ENCODE measurements at regions not wholly inside any gene's neighbourhood (a gene's known extent, or its start where the extent isn't known, plus 50 kb on each side); places are given as distances from the start of the nearest gene placed in this dataset.
"Not testable (repeated sequence)": the region's sequence is repeated elsewhere in the genome, so short reads cannot be mapped to it uniquely, and the experiment has no call there.

DNA sequence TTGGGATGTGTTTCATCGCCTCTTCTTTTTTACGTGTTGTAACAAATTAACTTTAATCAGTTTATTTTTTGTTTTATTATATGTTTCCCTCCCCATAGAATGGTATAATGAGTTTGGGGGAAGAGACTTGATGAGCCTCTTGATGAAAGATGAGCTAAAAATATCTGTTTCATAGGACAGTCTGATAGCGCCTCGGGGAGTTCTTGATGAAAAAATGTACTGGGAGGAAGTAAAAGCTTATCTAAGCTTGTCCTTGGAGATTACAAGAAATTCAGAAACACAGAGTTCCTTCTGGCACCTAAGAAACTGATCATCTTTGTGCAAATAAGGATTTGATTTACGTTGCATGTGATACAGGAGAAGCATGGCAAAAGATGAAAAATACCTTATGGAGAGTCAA, 350.2 kb upstream of the CDH8 start:
- DNase-seq (ENCODE audit: low spot score) = no peak

DNA sequence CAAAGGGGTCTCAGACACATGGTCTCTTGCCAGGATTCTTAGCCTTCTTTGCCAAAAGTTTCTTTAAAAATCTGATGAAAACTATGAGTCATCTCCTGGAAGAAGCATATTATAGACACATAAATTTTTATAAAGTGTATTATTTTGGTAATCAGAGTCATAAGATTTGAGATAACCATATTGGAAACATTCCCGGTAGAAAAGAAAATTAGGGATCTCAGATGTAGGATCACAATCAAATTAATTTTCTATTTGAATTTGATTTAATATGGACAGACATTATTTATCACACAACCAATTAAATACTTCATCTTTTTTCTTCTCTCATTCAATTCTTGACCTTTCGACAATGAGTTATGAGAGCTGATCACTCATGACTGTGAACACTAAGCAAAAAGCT, 347.7 kb upstream of the CDH8 start:
- DNase-seq (ENCODE audit: low spot score) = no peak

DNA sequence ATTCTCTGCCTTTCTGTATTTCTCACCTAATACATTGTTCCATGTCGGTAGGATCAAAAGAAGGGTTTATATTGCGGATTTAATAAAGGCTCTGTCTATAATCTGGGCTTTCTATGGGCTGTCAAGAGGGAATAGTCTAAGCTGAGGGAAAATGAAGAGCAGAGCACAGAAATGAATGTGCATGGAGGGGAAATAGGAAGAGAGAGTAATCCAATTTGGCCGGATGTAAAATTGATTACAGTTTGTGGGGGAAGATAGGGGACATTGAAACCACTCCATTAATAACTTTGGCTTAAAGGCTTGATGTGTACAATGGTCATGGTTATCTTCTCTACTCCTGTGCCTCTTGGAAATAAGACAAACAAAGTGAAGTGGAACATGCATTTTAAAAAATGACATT, 334.2 kb upstream of the CDH8 start:
- no peak for DNase-seq (ENCODE audit: low spot score)

DNA sequence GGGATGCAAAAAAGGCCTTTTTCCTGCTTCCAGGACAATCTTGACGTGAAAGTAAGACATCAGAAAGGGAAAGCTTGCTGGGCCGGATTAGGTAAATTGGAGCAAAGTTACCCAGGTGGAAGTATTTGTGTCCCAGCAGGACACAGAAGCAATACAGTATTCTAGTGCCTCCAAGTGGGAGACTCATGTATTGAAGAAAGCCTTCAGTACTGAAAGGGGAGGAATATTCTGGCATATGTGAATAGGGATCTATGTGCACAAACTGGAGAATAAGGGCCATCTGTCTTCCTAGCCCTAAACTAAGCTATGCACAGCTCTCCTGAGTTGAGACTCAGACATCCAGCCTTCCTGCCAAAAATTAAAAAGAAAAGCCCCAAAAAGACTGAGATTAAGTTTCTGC, 327.3 kb upstream of the CDH8 start:
- no peak for DNase-seq (ENCODE audit: low spot score)

DNA sequence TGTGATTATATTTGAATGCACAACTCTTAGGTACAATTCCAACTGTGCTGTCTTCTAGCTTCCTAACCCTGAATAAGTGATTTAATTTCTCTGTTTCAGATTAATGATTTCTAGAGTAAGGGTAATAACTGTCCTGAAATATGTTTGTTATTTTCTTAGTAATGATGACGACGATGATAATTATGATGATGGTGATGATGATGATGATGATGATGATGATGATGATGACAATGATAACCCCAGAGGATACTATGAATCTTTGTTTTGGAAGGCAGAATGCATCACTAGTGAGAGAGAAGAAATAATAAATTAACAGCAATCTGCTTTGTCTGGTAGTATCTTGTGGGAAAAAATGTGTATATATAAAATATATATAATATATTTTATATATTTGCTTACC, 317.1 kb upstream of the CDH8 start:
- no peak for DNase-seq (ENCODE audit: low spot score)

DNA sequence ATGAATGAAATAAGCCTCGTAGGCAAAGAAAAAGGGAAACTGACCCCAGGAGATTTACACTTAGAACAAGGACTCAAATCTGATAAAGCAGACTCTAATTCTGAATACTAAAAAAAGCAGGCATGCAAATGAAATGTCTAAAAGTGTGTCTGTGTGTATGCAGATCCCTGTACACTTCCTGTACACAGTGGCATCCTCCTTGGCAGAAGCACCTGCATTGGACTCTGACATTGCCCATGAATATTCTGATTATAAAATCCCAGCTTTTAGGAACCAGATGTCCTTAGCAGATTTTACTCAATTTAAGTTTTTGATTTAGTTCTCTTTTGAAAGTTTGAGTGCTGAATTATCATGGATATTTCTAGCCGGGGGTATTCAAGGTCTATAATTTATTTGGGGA, 306.0 kb upstream of the CDH8 start:
- no peak for DNase-seq (ENCODE audit: low spot score)

DNA sequence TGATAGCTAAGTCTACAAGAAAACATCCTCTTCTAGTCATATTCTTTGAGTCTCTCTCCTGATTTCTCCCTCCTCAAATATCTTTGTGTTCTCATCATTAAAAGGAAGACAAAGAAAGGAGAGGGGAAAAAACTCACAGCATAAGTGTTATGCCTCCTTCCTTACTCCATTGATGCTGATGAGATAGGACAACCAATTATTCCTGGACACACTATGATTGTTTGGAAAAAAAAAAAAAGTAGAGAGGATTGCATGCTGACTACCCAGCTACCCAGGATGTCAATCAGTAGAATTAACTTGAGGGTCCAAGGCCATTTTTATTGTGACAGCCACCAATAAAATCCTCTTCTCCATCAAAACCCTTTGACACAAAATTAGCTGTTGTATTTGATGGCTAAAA, 299.1 kb upstream of the CDH8 start:
- no peak for DNase-seq (ENCODE audit: low spot score)

DNA sequence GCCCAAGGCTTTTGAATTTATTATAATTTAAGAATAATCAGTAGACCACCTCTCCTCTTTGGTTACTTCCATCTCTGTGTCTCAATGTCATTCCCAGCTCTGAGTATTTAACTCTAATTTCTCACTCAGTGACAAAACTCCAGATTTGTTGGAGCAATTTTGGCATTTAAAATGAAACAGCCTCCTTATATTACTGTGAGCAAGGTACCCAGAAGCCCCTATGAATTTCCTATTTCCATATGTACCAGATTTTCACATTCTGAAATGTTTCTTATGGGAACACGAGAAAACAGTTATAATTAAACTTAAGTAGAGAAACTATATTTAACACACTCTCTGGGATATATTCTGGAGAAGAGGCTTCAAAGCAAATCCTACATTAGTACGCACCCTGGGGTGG, 285.4 kb upstream of the CDH8 start:
- no peak for DNase-seq (ENCODE audit: low spot score)

DNA sequence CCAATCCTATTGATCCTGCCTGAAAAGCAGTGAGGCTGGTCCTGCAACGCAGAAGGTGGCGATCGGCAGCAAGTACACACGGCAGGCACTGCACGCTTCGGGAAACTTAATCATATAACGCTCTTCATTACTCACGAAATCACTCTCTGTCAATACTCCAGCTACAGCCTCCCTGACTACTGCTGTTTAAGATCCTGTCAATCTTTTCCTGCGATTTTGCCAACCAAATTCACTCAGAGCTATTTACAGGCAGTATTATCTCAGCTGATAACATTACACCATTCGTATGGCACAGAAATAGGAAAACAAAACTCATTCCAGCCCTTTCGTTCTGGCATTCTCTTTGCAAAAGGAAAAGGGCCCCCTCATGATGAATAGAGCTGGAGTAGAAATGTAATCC, 262.4 kb upstream of the CDH8 start:
- no peak for DNase-seq (ENCODE audit: low spot score)

DNA sequence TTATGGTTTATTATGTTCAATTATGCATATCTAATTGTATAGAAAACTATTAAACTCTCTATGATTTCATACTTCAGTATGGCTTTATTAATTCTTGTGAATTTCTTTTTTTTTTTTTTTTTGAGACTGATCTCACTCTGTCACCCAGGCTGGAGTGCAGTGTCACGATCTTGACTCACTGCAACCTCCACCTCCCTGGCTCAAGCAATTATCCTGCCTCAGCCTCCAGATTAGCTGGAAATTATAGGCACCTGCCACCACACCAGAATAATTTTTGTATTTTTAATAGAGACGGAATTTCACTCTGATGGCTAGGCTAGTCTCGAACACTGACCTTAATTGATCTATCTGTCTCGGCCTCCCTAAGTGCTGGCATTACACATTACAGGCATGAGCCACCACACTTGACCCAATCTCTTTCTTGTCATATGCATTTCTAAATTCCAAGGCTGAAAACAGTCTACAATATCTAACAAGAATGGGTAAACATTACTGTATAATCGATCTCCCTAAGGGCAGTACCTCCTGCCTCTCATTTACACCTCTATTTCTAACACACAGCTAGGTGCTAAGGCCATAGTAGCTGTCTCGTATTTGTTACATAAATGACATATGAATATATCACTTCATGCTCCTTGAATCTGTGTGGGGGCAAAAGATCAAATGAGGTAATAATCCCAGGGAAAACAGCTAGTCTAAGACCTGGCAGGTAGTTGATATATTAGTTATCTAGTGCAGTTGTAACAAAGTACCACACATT, 258.2 kb upstream of the CDH8 start:
- DNase-seq (ENCODE audit: low spot score) = no peak

DNA sequence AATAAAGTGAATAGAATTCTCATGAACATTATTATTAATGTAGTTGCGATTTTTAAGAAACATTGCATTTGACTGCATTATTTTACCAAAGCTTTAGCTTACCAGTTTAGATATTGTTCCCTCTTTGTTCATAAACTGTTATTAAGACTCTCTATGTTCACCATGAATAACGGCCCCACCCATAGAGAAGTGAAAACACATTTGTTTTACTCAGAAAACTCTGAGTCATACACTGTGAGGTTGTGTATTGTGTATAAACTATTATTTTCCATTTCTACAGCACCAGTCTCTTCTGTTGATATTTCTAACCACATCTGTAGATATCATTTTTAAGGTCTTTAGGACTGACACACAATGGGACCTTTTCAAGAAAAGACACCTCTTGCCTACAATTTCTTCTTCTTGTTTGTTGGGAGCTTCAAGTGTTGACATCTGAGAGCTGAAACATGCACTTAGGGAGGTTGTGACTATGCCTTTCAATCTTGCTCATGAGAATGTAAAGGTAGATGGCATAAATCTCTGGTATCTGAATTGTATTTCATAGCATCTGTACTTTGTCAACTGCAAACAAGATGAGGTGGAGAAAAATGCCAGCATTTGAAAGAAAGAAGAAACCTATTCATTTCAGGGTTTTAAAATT, 252.9 kb upstream of the CDH8 start:
- no peak for DNase-seq (ENCODE audit: low spot score)

DNA sequence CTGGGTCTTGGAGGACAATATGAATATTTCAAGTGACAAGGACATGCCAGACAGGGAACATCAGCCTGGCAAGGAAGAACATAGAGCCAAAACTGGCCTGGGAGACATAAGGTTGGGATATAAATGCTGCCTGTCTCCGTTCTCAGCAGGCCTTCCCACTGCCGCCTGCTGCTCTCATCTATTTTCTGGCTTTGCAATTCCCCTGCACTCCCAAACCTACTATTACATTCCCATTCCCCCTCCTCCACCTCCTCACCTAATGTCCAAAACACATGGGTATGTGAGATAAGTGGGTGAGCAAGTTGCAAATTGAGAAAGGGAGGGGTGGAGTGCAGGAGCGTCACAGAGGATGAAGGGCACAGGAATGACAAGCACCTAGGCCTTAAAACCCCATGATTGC, 244.3 kb upstream of the CDH8 start:
- DNase-seq (ENCODE audit: low spot score) = no peak

DNA sequence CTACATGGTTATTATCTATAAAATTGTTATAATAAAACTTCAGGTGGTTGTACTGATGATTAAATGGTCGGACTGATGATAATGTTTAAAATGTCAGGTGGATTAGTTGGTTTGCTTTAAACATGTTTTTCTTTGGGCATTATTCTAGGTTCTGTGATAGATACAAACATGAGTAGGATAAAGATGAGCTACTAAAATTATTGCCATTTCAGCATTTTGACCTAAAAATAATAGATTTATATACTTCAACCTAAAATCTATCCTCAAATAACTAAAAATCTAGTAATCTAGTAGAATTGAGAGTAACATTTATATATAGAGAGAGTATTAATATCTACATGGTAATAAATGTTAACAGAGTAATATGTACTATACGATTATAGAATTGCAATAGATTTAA, 241.7 kb upstream of the CDH8 start:
- no peak for DNase-seq (ENCODE audit: low spot score)

DNA sequence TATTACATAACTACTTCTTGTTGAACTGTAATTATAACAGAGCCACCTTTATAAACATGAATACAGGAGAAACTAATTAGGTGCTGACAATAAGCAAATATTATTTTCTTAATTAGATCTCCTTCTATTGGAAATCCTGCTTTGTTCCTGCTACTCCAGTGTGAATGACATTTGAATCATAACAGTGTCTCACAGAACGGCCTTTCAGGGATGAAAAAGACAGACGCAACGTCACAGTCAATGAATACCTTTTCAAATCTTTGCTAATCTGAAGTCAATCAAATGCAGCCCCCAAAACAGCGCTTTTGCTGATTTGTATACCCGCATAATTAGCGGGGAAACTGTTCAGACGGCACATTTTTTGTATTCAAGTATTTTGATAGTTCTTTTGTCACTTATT, 240.4 kb upstream of the CDH8 start:
- no peak for DNase-seq (ENCODE audit: low spot score)

DNA sequence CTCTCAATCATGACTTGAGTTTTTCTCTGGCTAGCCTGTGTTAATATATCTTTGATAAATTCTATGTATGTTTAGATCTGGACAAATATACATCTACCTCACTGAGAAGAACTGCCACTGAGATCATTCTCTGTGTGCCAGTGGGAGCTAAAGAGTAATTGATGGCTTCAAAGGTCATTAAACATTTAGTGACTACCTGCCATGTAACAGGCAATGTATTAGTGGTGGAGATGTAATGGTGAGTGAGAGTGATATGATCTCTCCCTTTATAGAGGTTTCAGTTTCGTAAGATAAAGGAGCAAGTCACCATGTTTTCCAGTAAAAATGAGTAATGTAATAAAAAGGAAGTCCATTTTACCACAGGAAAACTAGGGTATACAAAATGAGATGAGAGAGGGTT, 235.8 kb upstream of the CDH8 start:
- DNase-seq (ENCODE audit: low spot score) = no peak

DNA sequence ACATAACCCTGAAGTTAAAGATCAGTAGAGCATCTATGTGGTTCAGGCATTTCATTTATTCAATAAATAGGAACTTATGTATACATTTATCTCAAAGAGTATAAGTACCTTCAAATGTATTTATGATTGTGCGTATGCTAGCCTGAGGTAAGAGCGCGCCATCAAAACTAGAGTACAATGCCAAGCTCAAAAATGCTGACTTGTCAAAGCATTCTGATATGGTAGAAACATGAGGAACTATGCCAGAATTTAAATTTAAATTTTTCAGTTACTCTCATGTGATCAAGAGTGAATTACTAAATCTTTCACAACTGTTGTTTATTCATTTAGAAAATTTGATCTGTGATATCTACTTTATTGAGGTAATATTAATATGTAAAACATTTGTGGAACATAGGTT, 225.5 kb upstream of the CDH8 start:
- DNase-seq (ENCODE audit: low spot score) = no peak

DNA sequence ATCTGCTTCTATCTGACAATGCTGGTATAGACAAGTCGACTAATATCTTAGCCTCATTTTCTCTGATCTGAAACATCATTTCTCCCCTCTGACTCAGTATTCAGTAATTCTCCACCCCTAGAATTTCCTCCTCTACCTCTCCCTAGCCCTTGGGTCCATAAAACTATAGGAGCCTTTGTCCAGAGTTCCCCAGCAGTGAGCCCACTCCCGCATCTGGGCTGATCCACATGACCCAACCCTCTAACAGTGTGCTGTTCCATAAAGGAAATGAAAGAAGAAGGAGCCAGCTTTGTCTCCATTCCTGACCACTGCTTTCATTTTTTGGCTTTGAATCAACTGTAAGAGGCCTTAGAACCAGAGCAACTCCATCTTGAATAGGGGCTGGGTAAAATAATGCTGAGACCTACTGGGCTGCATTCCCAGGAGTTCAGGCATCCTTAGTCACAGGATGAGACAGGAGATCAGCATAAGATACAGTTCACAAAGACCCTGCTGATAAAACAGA, 222.7 kb upstream of the CDH8 start:
- not testable (repeated sequence) for DNase-seq (ENCODE audit: low spot score)

DNA sequence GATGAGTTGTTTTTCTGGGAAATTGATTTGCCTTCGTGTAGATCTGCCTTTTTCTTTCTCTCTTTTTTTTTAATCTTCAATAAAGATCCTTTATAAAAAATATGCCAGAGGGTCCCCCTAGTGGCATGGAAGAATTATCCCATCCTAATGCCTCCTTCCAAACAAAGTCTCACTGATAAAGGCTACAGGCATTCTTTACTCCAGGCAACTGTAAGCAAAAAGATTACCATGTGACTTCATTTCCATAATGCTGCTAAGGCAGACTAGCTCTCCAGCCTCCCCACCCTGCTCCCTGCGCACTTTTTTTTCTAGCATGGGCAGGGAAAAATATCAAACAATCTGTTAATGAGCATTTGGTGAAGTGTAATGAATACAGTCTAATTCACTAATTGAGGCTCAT, 220.2 kb upstream of the CDH8 start:
- no peak for DNase-seq (ENCODE audit: low spot score)

DNA sequence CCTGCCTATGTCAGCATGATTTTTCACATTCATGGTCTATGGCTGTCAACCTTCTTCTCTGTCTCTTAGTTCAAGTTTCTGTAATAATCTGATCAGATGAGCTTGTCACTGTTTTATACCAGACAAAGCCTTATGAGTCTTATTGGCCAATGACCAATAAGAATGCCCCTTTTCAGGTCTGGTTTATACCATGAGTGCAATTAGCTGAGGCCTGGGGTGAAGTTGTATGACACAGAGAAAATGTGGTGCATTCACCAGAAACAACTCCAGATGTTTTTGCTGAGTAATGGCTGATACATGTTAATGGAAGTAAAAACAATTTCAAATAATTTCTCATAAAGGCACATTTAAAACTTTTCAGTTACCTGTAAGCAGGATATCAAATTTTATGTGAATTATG, 218.6 kb upstream of the CDH8 start:
- DNase-seq (ENCODE audit: low spot score) = no peak

DNA sequence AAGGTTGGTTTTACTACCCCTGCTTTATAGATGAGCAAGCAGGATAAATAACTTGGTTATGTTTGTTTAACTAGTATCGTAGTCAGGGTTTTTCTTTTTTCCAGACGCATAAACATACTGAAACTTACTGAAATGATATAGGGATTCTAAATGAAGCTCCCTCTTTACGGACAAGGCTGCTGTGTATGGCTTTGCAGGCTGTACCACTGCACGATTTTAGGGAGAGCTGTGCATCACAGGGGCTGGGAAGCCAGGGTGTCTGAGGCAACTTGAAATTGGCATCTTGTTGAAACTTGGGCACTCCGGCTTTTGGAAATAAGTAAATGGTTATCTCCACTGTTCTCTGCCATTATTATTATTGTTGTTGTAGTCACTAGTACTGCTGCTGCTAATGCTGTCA, 218.1 kb upstream of the CDH8 start:
- DNase-seq (ENCODE audit: low spot score) = no peak

DNA sequence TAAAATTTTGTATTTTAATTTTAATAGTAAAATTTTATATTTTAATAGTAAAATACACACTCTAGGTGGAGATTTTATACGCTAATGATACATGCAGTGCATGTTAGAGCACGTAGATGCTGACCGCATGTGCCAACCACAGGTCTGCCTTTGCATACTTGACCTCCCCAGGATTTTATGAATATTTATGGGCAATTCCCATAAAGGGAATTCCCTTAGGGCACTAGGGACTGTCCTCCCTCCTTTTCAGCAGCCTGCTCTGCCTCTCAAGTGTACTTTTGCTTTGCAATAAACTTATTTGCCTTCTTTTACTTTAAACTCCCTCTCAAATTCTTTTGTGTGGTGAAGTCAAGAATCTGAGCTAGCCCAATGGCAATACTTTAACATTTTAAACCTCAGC, 217.7 kb upstream of the CDH8 start:
- DNase-seq (ENCODE audit: low spot score) = no peak

DNA sequence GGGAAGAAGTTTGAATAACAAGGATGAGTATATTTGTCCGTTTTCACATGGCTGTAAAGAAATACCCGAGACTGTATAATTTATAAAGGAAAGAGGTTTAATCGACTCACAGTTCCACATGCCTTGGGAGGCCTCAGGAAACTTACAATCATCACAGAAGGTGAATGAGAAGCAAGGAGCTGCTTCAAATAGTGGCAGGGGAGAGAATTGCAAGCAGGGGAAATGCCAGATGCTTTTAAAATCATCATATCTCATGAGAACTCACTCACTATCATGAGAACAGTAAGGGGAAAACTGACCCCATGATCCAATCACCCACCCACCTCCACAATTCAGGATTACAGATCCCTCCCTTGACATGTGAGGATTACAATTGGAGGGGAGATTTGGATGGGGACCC, 212.8 kb upstream of the CDH8 start:
- no peak for DNase-seq (ENCODE audit: low spot score)

DNA sequence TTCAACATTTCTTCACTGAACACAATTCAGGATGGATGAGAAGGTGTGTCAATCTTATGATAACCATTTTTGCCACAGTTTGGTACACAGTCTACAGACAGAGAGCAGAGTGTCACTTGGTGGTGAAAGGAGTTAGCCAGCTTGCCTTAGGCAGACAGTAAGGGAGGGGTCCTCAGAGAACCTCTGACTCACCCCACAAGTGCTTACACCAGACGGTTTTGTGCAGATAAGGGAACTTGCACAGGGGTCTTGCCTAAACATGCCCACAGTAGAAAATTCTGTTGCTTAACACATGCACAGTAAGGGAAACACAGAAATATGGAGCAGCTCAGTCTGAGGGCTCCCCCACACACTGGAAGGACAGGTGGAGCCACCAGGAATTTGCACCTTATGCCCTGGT, 204.5 kb upstream of the CDH8 start:
- no peak for DNase-seq (ENCODE audit: low spot score)

DNA sequence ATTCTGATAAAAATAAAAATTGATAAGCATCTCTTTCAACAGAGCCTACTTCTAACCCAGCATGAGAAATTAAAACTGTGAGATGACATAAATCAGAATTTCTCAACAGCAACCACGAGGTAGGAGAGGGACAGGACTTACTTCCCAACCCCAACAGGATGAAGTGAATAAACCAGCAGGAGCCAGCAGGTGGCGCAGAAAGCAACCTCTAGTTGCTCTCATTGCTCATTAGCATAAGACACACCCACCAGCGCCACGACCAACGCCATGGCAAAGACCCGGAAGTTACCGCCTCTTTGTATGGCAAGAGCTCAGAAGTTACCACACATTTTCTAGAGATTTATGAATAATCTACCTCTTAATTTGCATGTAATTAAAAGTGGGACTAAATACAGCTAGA, 189.4 kb upstream of the CDH8 start:
- peak; percentile 23 for DNase-seq (ENCODE audit: low spot score)

Data from hematopoietic multipotent progenitor cell treated with erythropoietin and hydrocortisone succinate and interleukin-3 and kit ligand, for 17 days (in vitro differentiated cells).